Stimulated activated memory B cell treated with anti-CD40 and anti-IgM and Interleukin-4, amounts not matched to agents 10 μg/mL and 1 μg/mL and 100 μg/mL, for 72 hours (primary cell): ENCODE measurements at regions not wholly inside any gene's neighbourhood (a gene's known extent, or its start where the extent isn't known, plus 50 kb on each side); places are given as distances from the start of the nearest gene placed in this dataset.
"Not testable (repeated sequence)": the region's sequence is repeated elsewhere in the genome, so short reads cannot be mapped to it uniquely, and the experiment has no call there.

ENCODE experiments used
- ATAC-seq: fragments of 150-1000 bp; cut with Tn5 transposase; 2 replicates; pipeline ENCODE4 v1.10.0; 2021
- H3K27ac Mint-ChIP-seq: one replicate; pipeline ENCODE4 v1.8.0; 2022; ENCODE audit warnings: mild to moderate bottlenecking, mixed read lengths
- H3K27me3 Mint-ChIP-seq: one replicate; pipeline ENCODE4 v1.8.0; 2022; ENCODE audit warnings: mixed read lengths
- H3K36me3 Mint-ChIP-seq: one replicate; pipeline ENCODE4 v1.8.0; 2022; ENCODE audit warnings: mixed read lengths
- H3K4me1 Mint-ChIP-seq: one replicate; pipeline ENCODE4 v1.8.0; 2022; ENCODE audit warnings: mixed read lengths
- H3K4me3 Mint-ChIP-seq: one replicate; pipeline ENCODE4 v1.8.0; 2022; ENCODE audit warnings: mild to moderate bottlenecking, moderate library complexity, mixed read lengths
- H3K9me3 Mint-ChIP-seq: one replicate; pipeline ENCODE4 v1.8.0; 2022; ENCODE audit warnings: mixed read lengths

- ATAC-seq = no peak
- H3K36me3 Mint-ChIP-seq = peaks cover 20% of the 10 kb centered on the region
- no peaks in the 10 kb centered on the region for H3K9me3 Mint-ChIP-seq
- no peak overlapping the region for H3K4me3 Mint-ChIP-seq
- no peak overlapping the region for H3K27ac Mint-ChIP-seq
- no peaks in the 10 kb centered on the region for H3K27me3 Mint-ChIP-seq
- H3K4me1 Mint-ChIP-seq = peaks cover 13% of the 10 kb centered on the region
Measured at GRCh38 chr9:745761-746380, 95.6 kb upstream of the DMRT1 start.

DNA sequence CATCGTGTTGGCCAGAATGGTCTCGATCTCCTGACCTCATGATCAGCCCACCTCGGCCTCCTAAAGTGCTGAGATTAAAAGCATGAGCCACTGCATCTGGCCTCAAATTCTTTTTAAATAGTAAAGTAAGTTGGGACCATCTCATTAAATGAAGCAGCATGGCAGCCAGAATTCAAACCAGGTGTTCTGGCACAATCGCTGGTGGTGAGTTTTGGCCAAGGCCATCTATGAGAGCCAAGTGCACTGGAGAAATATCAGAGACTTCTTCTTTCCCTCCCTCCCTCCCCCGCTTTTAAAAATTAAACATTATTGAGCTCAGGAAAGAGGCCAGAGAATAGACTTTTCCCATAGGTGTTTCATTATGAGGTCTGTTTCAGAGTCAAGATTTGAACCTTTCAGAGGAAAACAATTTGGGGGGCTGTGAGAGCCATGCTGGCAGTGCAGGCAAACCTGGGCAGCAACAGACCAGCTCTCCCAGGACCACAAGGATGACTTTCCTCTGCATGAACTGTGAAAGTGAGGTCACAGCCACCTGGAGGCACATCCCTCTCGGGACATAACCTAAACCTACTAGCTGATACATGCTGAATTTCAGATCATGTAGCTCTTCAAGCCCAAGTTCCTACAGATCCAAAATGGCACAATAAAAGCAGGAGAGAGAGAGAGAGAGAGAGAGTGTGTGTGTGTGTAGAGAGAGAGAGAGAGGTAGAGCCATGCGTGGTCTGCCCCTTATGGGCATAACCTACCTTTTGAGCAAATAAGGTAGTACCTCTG lies 94.6 kb upstream of the DMRT1 start:
- no peaks in the 10 kb centered on the region for H3K27me3 Mint-ChIP-seq
- peaks cover 19% of the 10 kb centered on the region for H3K4me1 Mint-ChIP-seq
- ATAC-seq = no peak
- H3K27ac Mint-ChIP-seq = no peak overlapping the region
- H3K4me3 Mint-ChIP-seq = no peak overlapping the region
- H3K9me3 Mint-ChIP-seq = no peaks in the 10 kb centered on the region
- H3K36me3 Mint-ChIP-seq = peaks cover 17% of the 10 kb centered on the region

- Mint-ChIP-seq H3K9me3 (no peaks in the 10 kb centered on the region), H3K27ac (no peak overlapping the region), H3K36me3 (peaks cover 10% of the 10 kb centered on the region), H3K4me3 (no peak overlapping the region), H3K27me3 (no peaks in the 10 kb centered on the region), H3K4me1 (peaks cover 19% of the 10 kb centered on the region)
- no peak for ATAC-seq
Measured at GRCh38 chr9:747567-747966, 93.9 kb upstream of the DMRT1 start.

GRCh38 chr9:748861-749497 lies 92.5 kb upstream of the DMRT1 start:
- no peaks in the 10 kb centered on the region for H3K27me3 Mint-ChIP-seq
- H3K27ac Mint-ChIP-seq = no peak overlapping the region
- peaks cover 19% of the 10 kb centered on the region for H3K4me1 Mint-ChIP-seq
- no peaks in the 10 kb centered on the region for H3K9me3 Mint-ChIP-seq
- H3K4me3 Mint-ChIP-seq = no peak overlapping the region
- no peak for ATAC-seq
- H3K36me3 Mint-ChIP-seq = peaks cover 5% of the 10 kb centered on the region

- Mint-ChIP-seq H3K4me3 (no peak overlapping the region), H3K9me3 (no peaks in the 10 kb centered on the region), H3K27ac (no peak overlapping the region), H3K4me1 (peaks cover 19% of the 10 kb centered on the region), H3K27me3 (no peaks in the 10 kb centered on the region), H3K36me3 (peaks cover 5% of the 10 kb centered on the region)
- ATAC-seq = no peak
Measured at GRCh38 chr9:749716-750115, 91.8 kb upstream of the DMRT1 start.

GRCh38 chr9:750249-750967 lies 91.1 kb upstream of the DMRT1 start:
- ATAC-seq = no peak
- no peak overlapping the region for H3K27ac Mint-ChIP-seq
- peaks cover 19% of the 10 kb centered on the region for H3K4me1 Mint-ChIP-seq
- no peak overlapping the region for H3K4me3 Mint-ChIP-seq
- no peaks in the 10 kb centered on the region for H3K27me3 Mint-ChIP-seq
- H3K9me3 Mint-ChIP-seq = no peaks in the 10 kb centered on the region
- peaks cover 5% of the 10 kb centered on the region for H3K36me3 Mint-ChIP-seq

- Mint-ChIP-seq H3K27ac (no peak overlapping the region), H3K4me1 (peaks cover 19% of the 10 kb centered on the region), H3K27me3 (no peaks in the 10 kb centered on the region), H3K36me3 (no peaks in the 10 kb centered on the region), H3K9me3 (no peaks in the 10 kb centered on the region), H3K4me3 (no peak overlapping the region)
- ATAC-seq = peak; percentile 75
Measured at GRCh38 chr9:751137-752051, 90.1 kb upstream of the DMRT1 start.

GRCh38 chr9:752201-752600 lies 89.3 kb upstream of the DMRT1 start:
- H3K4me3 Mint-ChIP-seq = no peak overlapping the region
- no peaks in the 10 kb centered on the region for H3K27me3 Mint-ChIP-seq
- H3K4me1 Mint-ChIP-seq = peaks cover 19% of the 10 kb centered on the region
- H3K27ac Mint-ChIP-seq = no peak overlapping the region
- no peaks in the 10 kb centered on the region for H3K9me3 Mint-ChIP-seq
- no peak for ATAC-seq
- H3K36me3 Mint-ChIP-seq = no peaks in the 10 kb centered on the region

- no peaks in the 10 kb centered on the region for H3K9me3 Mint-ChIP-seq
- no peaks in the 10 kb centered on the region for H3K36me3 Mint-ChIP-seq
- H3K27me3 Mint-ChIP-seq = no peaks in the 10 kb centered on the region
- H3K4me3 Mint-ChIP-seq = no peak overlapping the region
- H3K4me1 Mint-ChIP-seq = peaks cover 19% of the 10 kb centered on the region
- no peak for ATAC-seq
- no peak overlapping the region for H3K27ac Mint-ChIP-seq
Measured at GRCh38 chr9:752681-753200, 88.8 kb upstream of the DMRT1 start.

DNA sequence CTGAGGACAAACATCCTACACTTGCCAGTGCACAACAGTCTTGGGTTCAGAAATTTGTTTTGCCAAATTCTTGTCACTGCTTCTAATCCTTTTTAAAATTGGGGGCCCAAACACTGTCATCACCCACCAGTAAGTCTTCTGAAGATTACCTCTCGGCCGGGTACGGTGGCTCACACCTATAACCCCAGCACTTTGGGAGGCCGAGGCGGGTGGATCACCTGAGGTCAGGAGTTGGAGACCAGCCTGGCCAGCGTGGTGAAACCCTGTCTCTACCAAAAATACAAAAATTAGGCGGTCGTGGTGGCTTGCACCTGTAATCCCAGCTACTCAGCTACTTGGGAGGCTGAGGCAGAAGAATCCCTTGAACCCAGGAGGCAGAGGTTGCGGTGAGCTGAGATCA lies 87.8 kb upstream of the DMRT1 start:
- peaks cover 19% of the 10 kb centered on the region for H3K4me1 Mint-ChIP-seq
- not testable (repeated sequence) for H3K9me3 Mint-ChIP-seq, H3K27ac Mint-ChIP-seq, H3K27me3 Mint-ChIP-seq, ATAC-seq, H3K36me3 Mint-ChIP-seq, H3K4me3 Mint-ChIP-seq

DNA sequence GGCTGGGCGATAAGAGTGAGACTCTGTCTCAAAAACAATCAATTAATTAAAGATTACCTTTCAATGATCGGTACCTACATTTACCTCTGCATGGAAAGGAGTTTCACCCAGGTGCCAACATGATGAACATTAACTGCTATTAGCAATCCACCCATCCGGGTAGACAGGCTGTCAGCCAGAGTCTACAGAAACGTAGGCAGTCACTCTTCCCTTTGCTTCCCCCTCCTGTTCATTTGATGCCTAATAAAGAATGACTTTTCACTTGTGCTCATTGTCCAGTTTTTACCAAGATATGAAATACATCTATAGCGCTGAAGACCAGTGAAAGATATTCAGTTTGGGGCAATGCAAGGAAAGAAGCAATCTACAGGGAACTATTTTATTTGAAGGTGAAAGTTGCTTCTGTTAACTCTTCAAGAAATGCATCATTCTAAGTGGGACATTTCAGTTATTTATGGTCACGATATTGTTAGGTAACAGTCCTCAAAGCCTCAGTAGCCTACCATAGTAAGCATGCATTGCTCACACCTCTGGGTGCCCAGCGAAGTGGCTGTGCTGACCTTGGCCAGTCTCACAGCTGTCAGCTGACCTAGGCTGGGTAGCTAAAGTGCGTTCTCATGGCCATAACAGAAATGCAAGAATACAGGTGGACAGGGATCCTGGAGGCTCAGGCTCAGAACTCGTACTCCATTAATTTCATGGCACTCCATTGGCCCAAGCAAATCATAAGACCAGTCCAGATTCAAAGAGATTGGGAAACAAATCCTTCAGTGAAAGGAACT lies 87.2 kb upstream of the DMRT1 start:
- Mint-ChIP-seq H3K27me3 (peaks cover 6% of the 10 kb centered on the region), H3K27ac (no peak overlapping the region), H3K36me3 (no peaks in the 10 kb centered on the region), H3K4me3 (no peak overlapping the region), H3K9me3 (no peaks in the 10 kb centered on the region), H3K4me1 (peaks cover 19% of the 10 kb centered on the region)
- no peak for ATAC-seq

GRCh38 chr9:755454-756381 lies 85.8 kb upstream of the DMRT1 start:
- no peak overlapping the region for H3K4me3 Mint-ChIP-seq
- H3K27me3 Mint-ChIP-seq = peaks cover 17% of the 10 kb centered on the region
- no peak for ATAC-seq
- H3K9me3 Mint-ChIP-seq = no peaks in the 10 kb centered on the region
- no peaks in the 10 kb centered on the region for H3K36me3 Mint-ChIP-seq
- no peak overlapping the region for H3K27ac Mint-ChIP-seq
- H3K4me1 Mint-ChIP-seq = peaks cover 8% of the 10 kb centered on the region

GRCh38 chr9:757246-757881 lies 84.1 kb upstream of the DMRT1 start:
- no peaks in the 10 kb centered on the region for H3K4me1 Mint-ChIP-seq
- H3K9me3 Mint-ChIP-seq = no peaks in the 10 kb centered on the region
- H3K27ac Mint-ChIP-seq = no peak overlapping the region
- H3K4me3 Mint-ChIP-seq = no peak overlapping the region
- ATAC-seq = no peak
- no peaks in the 10 kb centered on the region for H3K36me3 Mint-ChIP-seq
- H3K27me3 Mint-ChIP-seq = peaks cover 27% of the 10 kb centered on the region
